HG03460 (cell line): ENCODE measurements at regions not wholly inside any gene's neighbourhood (a gene's known extent, or its start where the extent isn't known, plus 50 kb on each side); places are given as distances from the start of the nearest gene placed in this dataset.

Experiments
- ATAC-seq: cut with Tn5 transposase; IDR thresholded peaks from one replicate; pipeline ENCODE4 v1.9.1; 2021; ENCODE audit not compliant: unreplicated experiment

DNA sequence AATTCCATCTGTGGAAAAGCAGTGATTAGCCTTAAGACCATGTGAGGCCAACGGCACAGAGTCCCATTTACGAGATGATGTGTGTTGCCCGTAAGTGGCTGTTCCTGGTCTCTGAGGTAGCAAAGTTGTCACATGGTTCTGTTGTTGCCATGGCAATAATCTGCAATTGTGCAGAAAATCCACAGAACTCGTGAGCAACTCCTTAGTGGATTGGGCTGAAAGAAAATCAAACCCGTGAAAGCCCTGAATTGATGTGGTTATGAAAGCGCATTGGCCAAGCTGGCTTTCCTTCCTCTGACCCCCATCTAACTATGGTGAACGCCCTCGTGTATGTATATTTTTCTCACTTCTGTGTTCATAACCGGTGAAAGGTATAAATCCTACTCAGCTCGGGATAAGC lies 614.7 kb downstream of the EBF1 start:
- ATAC-seq = no peak

DNA sequence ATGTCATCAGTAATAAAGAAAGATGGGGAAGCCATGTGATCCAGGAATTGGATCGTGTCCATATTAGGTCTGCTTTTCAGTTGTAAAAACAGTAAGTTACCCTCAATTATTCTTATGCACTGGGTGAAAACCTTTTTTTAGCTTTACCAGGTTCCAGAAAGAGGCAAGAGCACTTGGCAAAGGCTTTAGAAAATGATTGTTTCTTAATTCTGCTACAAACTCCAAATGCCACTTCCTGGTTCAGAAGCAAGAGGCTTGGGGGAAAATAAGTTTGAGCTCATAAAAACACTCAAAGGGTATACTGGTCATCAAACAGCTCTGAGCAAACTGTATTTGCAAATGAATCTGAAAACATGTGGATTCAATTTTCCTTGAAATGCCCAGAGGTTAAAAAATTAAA lies 615.6 kb downstream of the EBF1 start:
- no peak for ATAC-seq

DNA sequence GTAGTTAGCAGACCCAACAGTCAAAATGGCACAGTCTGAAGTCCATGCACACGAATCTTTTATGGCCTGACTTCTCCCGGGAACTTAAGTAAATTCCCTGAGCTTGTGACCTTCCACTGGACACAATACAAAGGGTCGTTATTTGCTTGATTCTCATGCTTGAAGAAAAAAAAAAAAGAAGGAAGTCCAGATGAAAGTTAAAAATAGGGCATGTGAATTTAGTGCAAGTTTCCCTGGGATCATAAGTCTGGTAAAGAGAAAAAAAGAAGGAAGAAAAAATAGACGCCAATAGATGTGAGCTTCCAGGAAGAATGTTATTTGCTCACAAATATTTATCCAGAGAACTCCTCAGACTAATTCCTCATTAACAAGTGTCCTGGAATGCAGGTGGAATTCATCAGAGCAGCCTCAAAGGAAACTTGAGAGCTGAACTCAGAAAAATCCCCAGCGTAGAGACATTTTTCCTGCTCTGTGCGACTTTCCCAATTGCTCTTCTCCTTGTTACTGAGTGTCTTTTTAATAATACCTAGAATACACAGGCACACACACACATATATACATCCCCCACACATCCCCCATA lies 616.3 kb downstream of the EBF1 start:
- ATAC-seq = no peak

DNA sequence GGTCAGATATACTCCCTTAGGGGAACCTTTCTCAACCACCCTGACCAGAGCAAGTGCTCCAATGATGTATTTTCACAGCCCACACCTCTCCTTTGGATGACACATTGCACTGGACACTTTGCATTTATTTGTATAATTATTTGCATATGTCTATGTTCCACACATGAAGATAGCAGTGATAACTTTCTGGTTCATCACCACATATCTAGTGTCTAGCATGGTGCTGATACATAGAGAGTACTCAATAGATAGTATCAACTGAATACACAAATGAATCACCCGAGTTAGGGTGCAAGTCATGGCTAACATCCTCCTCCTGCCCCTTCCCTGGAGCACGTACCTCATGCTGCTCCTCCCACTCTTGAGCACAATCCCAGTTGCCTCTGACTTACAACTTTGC lies 617.6 kb downstream of the EBF1 start:
- ATAC-seq = no peak

DNA sequence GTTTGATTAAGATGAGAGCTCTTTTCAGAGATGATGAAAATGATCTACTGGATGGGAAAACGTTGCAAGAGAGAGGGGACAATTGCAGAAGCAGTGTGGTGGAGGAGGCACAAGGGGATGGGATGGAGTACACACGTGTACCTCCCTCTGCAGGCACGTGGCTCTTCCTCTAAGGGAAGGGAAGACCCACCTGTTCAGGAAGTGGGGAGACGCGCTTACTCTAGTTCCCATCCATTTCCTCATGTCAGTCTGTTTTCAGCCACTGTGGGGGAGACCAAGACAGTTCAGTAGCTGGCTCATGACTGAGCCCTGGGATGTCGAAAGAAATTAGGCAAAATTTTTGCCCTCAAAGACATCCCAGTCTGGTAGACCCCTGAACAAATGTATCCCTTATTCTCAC lies 619.2 kb upstream of the CLINT1 start:
- ATAC-seq = no peak

DNA sequence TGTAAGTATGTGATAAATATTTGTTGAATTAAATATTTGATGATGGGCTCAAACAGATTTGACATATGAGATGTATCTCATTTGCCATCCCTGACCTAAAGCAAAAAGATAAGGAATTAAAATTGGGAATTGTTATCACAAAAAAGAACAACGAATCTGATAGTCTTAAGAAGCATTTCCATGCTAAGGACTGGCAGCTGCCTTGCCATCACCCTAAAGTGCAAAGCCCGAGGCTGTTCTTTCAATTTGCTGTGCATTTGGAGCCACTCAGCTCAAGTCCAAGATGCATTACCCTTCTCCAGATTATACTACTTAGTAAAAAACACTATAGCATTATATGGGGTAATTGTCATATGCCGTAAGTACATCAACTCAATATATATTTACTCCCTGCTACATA lies 618.3 kb upstream of the CLINT1 start:
- no peak for ATAC-seq

DNA sequence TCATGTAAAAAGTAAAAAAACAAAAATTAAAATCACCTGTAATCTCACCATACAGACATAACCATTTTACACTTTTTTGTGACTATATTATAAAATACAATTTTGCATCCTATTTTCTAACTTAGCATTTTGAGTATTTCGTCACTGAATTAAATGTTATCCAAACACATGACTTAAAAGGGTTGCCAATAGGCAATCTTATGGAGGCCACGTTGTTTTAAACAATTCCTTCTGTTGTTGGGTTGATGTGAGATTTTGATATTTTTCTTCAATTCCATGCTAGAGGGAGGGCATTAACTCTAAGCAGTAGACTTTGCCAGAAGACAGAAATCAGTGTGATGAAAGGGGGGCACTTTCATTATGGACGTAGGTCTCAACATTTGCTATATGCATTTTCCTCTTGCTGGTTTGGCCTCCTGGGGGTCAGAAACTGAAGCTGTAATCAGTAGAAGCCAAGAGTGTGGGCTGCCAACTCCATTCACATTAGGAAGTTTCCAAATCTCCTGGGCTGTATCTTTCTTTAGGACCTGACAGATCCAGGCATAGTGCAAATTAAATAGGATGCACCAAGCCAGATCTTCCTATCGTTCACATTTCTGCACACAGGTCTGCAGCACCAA lies 614.2 kb upstream of the CLINT1 start:
- ATAC-seq = no peak

DNA sequence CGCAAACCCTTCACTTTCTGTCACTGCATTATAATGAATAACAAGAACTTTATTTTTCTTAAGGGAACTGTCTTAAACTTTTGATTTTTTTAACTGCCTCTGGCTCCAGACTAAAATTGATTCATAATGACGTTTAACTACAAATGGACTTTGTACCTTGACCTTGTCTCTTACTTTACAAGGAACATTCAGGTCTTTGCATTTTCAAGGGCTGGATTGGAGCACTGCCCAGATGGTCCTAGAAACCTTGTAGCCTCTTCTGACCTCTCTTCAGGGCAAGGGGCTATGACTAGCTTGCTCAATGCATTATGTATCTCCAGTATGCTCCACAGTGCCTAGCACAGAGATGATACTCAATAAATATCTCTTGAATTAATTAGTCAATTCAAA lies 612.6 kb upstream of the CLINT1 start:
- no peak for ATAC-seq

DNA sequence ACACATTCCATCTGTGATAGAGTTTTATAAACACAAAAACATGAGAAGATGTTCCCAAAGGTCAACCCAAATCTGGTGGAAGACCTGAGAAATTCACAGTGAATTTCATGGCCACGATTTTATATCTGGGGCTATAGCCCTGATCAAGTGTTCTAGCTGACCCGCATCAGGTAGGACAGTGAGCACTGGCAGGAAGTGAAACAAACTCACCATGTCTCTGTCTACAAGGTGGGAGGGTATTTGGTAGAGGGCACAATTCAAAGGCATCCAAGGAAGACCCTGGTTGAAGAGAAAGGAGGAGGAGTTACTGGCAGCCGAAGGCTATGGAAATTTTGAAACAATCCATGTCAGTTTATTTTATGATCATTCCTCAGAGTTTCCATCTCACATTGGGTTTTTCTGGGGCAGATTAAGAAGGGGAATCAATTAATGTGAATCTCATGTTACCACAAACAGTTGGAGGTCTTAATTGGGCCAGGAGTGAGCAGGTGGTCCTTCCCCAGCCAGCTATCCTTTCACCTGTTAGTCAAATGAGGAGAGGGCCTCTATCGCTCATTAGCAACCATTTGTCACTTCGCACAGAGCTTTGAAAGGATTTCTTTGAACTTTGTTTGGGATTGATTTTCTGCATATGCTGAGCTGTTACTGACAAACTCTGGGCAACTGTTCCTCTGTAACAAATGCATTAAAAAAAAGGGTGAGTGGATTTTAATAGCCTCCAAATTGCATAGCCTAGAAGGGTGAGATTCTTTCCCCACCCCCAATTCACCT lies 612.0 kb upstream of the CLINT1 start:
- no peak for ATAC-seq

DNA sequence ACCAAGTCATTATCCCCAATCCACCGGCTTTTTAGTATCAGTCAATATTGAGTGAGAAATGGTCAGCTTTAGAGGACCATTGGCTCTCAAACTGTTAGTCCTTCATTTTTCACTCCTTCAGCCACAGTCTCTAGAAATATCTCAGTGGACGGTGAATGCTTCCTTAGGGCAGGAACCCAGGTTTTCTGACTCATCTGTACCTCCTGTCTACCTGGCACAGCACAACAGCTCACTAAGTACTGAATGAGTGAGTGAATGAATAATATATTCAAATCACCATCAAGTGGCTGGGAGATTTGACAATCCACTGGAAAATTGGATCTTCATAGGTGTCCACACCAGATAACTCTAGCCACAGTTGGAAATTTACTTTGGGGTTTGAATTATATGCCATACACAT lies 609.5 kb upstream of the CLINT1 start:
- no peak for ATAC-seq

DNA sequence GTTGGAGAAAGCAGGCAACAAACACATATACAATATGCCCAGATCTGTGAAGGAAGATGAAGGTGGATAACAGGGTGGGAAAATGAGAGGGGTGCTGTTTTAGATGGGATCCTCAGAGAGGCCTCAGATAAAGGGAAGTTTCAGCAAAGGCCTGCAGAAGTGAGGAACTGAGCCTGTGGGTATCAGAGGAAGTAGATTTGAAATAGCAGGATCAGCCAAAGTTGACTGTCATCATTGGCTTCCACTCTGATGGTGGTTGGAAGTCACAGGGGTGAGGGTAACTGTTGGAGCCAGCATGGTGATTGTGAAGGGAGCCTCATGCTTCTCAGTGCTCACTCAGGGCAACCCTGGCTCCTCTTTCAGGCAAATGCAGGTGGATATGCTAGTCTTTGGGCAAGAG lies 607.2 kb upstream of the CLINT1 start:
- no peak for ATAC-seq

DNA sequence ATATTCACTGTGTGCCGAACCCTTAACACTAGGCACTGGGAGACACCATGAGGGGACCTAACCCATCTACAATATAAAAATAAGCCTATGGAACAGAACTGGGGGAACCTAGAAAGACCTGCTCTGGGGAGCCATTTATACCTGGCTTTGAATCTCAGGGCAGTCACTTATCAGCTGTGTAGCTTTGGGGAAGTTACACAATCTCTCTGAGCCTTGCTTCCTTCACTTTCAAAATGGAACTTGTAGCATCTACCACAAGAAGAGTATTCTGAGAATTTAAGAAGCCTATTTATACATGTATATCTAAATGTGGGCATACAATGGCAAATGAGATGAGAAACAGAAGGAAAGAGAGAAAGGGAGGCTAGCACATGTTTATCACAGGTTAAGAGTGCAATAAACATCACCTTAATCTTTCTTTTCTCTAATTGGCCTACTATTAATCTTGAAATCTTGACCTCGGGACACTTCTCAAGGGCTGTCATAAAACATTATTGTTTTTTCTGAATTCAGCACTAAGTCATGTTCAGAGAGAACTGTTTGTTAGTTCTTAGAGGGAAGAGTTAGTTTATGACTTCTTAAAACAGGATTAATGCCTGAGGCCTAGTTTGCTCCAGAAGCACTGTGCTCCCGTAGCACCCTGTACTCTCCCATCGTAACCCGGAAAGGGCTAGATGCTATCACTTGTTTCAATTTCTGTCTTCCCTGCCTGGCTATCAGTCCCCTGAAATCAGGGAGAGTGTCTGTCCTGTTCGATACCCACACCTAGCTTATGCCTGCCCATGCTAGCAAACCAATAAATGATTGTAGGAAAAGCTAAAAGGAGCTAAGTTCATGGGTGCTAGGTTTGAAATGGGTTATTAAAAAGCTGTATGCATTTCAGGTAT lies 606.4 kb upstream of the CLINT1 start:
- no peak for ATAC-seq

DNA sequence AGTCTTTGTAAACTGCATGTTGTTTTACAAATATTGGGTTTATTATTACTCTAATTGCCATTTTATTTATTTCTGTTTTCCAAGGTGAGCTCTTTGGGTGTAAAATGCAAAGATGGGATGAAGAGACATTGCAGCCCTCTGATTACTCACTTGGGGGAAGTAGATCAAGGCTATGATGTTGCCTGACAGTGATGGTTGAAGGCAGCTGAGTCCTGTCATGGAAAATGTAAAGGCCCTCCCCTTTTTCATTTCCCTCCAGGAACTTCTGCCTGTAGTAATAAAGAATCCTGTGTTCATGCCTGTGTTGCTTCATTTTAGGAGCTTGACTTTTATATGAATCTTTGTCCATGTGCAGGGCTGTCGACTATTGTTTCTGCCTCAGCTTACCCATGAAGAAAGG lies 605.4 kb upstream of the CLINT1 start:
- no peak for ATAC-seq

DNA sequence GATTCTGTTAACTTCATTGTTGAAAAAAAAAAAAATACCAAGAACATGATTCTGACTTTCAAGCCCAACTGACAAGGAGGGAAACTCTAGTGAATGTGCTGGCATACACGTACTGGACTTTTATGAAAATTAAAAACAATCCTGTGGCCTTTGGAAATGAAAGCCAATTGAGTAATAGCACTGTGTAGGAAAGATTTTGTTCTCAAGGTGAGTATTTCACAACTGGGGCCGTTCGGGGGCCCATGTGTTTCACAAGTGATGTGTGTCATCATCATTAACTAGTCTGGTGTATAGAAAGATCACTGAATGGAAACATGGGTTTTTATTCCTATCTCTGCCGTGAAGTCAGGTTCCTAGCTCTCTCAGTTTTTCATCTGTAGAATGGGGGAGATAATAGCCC lies 605.0 kb upstream of the CLINT1 start:
- ATAC-seq = no peak

DNA sequence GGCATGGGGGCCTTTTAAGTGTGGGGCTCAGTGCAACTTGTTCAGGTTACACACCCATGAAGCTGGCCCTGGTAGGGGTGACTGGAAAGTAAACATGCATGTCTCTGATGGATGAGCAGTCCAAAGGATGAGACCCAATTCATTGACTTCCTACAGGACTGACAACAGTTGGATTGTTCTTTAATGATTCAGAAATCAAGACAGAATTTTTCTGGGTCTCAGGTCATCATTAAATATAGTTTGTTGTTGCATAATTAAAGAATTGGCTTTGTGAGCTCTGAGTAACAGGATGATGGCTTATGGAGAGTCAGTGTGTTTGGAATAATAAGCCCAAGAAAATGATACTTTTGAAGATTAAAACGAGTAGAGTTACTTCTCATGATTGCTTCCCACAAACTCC lies 604.2 kb upstream of the CLINT1 start:
- ATAC-seq = no peak

DNA sequence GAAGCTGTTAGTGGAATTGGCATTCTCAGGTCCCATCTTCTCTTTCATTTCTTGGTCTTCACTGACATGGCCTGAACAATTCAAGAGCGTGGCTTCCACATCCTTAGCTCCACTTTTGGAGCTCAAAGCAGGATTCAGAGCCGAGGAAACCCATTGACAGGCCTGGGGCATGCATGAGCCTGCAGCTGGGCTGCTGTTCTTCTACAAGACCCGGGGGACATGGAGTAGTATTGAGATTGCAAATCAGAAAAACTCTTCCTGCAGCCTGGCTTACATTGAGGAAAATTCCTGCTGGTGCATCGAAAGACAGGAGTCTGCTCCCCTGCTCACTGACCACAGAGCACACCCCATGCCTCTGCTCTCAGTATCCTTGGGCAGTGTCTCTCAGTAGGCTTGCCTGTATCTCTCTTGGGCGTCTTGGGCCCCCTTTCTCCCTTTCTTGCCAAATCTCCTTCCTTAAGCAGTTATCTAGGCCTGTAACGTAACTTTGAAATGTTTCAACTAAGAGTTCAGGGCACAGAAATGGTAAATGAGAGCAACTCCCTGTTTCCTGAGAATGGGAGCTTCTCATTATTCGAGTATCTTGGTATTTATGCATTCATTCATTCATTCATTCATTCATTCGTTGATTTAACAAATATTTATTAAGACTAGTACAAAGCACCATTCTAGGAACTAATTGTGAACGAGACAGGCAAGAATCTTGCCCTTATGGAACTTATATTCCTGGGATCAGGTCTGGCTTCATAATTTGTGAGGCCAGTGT lies 603.6 kb upstream of the CLINT1 start:
- ATAC-seq = no peak

DNA sequence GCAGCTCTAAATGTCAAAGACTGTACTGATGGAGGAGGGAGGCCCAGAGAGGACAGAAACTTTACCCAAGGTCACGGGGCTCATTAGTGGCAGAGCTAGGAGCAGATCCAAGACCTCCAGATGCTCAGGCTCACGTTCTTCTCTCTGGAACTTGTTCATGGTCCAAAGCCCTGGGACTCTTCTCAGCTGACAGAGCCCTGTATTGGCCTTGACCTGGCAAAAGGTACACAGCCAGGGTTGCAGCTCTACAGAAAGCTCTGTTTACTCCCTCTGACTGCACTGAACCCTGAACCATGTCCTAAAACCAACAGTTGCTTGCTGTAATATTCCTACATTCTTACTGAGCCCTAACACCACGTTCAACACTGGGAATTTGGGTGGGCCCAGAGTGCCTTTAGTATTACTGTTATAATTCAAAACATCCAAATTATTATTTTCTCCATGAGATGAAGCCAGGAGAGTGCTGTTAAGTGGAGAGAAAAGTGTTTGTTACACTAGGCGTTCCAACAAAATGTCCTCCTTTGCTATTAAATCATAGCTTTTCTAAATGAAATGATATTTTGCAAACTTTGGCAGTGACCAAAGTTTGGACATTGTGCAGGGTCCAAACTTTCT lies 602.4 kb upstream of the CLINT1 start:
- no peak for ATAC-seq

DNA sequence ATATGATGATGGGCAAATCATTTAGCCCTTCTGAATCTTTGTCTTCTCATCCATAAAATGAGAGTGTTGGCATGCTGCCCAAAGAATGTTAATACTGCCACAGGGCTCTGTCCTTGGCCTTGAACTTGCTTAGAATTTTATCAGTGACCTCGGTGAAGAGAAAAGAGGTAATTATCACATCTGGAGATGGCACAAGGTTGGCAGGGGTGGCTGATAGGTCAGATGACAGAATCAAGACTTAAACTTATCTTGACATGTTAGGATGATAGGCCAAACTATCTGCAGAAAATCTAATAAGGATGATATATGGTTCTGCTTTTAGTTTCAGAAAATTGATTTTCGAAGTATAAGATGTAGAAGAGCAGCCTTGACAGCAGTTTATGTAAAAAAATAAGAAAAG lies 599.1 kb upstream of the CLINT1 start:
- ATAC-seq = no peak

DNA sequence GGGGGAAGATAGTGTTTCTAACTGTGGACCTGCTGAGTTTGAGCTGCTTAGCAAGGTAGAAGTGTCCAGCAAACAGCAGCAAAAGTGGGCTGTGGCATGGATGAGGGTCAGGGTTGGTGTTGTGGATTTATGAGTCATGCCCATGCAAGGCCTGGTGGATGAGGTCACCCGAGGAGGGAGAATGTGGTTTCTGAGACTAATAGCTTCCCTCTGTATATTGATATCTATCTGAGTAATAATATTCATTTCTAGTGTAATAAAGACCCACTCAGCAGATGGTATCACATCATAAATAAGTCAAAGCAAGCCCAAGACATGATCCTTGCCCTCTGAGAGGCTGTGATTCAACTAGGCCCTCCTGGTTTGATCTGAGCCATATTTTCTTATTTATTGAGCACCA lies 597.8 kb upstream of the CLINT1 start:
- no peak for ATAC-seq

DNA sequence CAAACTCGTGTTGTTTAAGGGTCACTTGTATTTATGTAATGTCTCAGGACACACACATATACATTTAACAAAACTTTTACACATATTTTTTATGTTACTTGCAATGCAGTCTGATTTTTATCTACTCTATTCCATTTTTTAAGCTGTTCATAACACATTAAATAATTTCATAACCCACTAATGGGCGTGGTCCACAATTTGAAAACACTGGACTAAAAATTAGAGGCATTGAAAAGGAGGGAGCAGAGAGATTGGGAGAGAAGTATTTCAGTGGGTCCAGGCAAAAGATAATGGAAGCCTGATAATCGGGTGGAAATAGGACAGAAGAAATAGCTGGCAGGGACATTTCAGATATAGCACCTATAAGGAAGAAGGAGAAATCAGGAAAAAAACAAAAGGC lies 597.3 kb upstream of the CLINT1 start:
- ATAC-seq = no peak
